HUES6 (cell line): ENCODE measurements at regions not wholly inside any gene's neighbourhood (a gene's known extent, or its start where the extent isn't known, plus 50 kb on each side); places are given as distances from the start of the nearest gene placed in this dataset.

Experiments used
- H3K27ac ChIP-seq: 2 replicates; pipeline ENCODE4 v1.7.0; 2013; ENCODE audit warnings: low read depth, mild to moderate bottlenecking, low read length, inconsistent platforms
- H3K27me3 ChIP-seq: 2 replicates; pipeline ENCODE4 v1.6.1; 2013; ENCODE audit warnings: low read length; ENCODE audit not compliant: control insufficient read depth, insufficient read depth
- H3K36me3 ChIP-seq: 2 replicates; pipeline ENCODE4 v1.6.1; 2013; ENCODE audit warnings: low read length; ENCODE audit not compliant: control insufficient read depth, insufficient read depth
- H3K4me1 ChIP-seq: 2 replicates; pipeline ENCODE4 v1.6.1; 2013; ENCODE audit warnings: low read length; ENCODE audit not compliant: control insufficient read depth, insufficient read depth
- H3K4me3 ChIP-seq: 2 replicates; pipeline ENCODE4 v1.5.1; 2013; ENCODE audit warnings: low read depth, low read length
- H3K9ac ChIP-seq: one replicate; pipeline ENCODE4 v1.6.1; 2013; ENCODE audit warnings: mild to moderate bottlenecking, low read length
- H3K9me3 ChIP-seq: 2 replicates; pipeline ENCODE4 v1.6.1; 2013; ENCODE audit warnings: low read depth, low read length; ENCODE audit not compliant: control insufficient read depth, insufficient read depth

DNA sequence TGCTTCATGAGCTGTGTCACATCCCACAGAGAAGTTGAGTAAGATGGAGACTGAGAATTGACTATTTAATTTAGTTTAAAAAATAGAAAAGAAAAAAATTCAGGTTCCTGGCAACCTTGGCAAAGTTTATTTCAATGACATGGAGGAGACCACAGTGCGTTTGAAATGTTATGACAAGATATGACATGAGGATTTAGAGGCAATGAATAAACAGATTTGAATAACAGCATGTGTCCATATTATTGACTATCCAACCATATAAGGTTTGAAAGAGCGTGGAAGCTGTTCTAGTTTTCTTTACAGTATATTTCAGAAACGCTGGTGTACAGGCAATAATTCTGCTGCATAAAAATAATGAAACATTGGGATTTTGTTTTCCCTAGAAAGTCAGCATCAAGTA, 303.9 kb downstream of the SMOC2 start:
- Histone ChIP-seq H3K27ac (no peak overlapping the region), H3K36me3 (no peaks in the 10 kb centered on the region), H3K9ac (no peak overlapping the region), H3K4me1 (no peaks in the 10 kb centered on the region), H3K27me3 (no peaks in the 10 kb centered on the region), H3K9me3 (no peaks in the 10 kb centered on the region), H3K4me3 (no peak overlapping the region)

GRCh38 chr6:168741942-168742782, 301.2 kb downstream of the SMOC2 start:
- Histone ChIP-seq H3K27me3 (no peaks in the 10 kb centered on the region), H3K4me3 (no peak overlapping the region), H3K27ac (no peak overlapping the region), H3K9me3 (peaks cover 6% of the 10 kb centered on the region; the same call in 1 of the 2 replicates), H3K4me1 (no peaks in the 10 kb centered on the region), H3K9ac (no peak overlapping the region), H3K36me3 (no peaks in the 10 kb centered on the region)

GRCh38 chr6:168741305-168741704, 300.3 kb downstream of the SMOC2 start:
- Histone ChIP-seq H3K4me3 (no peak overlapping the region), H3K9ac (no peak overlapping the region), H3K9me3 (peaks cover 8% of the 10 kb centered on the region; the same call in 1 of the 2 replicates), H3K4me1 (no peaks in the 10 kb centered on the region), H3K27ac (no peak overlapping the region), H3K27me3 (no peaks in the 10 kb centered on the region), H3K36me3 (no peaks in the 10 kb centered on the region)

- no peaks in the 10 kb centered on the region for H3K4me1 ChIP-seq
- no peak overlapping the region for H3K27ac ChIP-seq
- no peaks in the 10 kb centered on the region for H3K27me3 ChIP-seq
- no peak overlapping the region for H3K9ac ChIP-seq
- H3K36me3 ChIP-seq: no peaks in the 10 kb centered on the region
- H3K9me3 ChIP-seq: peaks cover 8% of the 10 kb centered on the region; the same call in 1 of the 2 replicates
- H3K4me3 ChIP-seq: no peak overlapping the region
Observed at GRCh38 chr6:168739381-168739780, 298.4 kb downstream of the SMOC2 start.

DNA sequence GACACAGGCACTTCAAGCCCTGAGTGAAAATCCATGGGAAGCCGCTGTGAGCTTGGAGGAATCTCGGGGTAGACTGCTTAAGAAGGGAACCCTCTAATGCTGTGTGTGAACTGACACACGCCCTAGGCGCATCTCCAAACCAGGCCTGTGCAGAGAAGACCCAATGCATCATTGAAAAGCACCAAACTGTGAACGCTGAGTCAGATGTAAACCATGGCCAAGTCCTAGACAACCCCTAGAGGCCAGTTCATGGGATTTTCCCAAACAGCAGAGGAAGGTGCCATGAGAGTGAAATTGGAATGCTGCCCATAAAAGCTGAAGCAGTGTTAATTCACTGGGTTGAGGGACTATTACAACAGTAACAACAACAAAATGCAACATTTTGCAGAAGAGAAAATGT, 296.5 kb downstream of the SMOC2 start:
- Histone ChIP-seq H3K4me3 (no peak overlapping the region), H3K9ac (no peak overlapping the region), H3K27ac (no peak overlapping the region), H3K36me3 (no peaks in the 10 kb centered on the region), H3K27me3 (no peaks in the 10 kb centered on the region), H3K4me1 (no peaks in the 10 kb centered on the region), H3K9me3 (peaks cover 8% of the 10 kb centered on the region; the same call in 1 of the 2 replicates)

GRCh38 chr6:168737014-168737413, 296.0 kb downstream of the SMOC2 start:
- peaks cover 8% of the 10 kb centered on the region; the same call in 1 of the 2 replicates for H3K9me3 ChIP-seq
- H3K27me3 ChIP-seq: no peaks in the 10 kb centered on the region
- H3K27ac ChIP-seq: no peak overlapping the region
- H3K36me3 ChIP-seq: no peaks in the 10 kb centered on the region
- H3K4me1 ChIP-seq: no peaks in the 10 kb centered on the region
- H3K9ac ChIP-seq: no peak overlapping the region
- H3K4me3 ChIP-seq: no peak overlapping the region

DNA sequence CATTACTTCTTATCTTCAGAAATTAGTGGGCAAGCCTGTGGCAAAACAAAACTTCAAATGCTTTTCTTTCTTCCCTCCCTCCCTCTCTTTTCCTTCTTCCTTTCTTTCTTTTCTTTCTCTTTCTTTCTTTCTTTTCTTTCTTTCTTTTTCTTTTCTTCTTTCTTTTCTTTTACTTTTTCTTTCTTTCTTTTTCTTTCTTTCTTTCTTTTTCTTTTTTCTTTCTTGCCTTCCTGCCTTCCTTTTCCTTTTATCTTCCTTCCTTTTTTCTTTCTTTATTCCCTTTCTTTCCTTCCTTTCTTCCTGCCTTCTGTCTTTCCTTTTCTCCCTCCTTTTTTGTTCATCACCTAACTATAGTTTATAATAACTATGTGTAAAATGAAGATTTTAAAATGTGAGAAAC, 295.1 kb downstream of the SMOC2 start:
- H3K36me3 ChIP-seq: no peaks in the 10 kb centered on the region
- H3K9me3 ChIP-seq: peaks cover 11% of the 10 kb centered on the region; the same call in 1 of the 2 replicates
- no peaks in the 10 kb centered on the region for H3K27me3 ChIP-seq
- no peak overlapping the region for H3K9ac ChIP-seq
- H3K4me1 ChIP-seq: no peaks in the 10 kb centered on the region
- no peak overlapping the region for H3K27ac ChIP-seq
- no peak overlapping the region for H3K4me3 ChIP-seq

- H3K4me3 ChIP-seq: no peak overlapping the region
- no peak overlapping the region for H3K27ac ChIP-seq
- H3K9me3 ChIP-seq: peaks cover 11% of the 10 kb centered on the region; the same call in 1 of the 2 replicates
- no peaks in the 10 kb centered on the region for H3K27me3 ChIP-seq
- no peak overlapping the region for H3K9ac ChIP-seq
- no peaks in the 10 kb centered on the region for H3K4me1 ChIP-seq
- H3K36me3 ChIP-seq: no peaks in the 10 kb centered on the region
Observed at GRCh38 chr6:168735268-168735949, 294.4 kb downstream of the SMOC2 start.

GRCh38 chr6:168734523-168734922, 293.5 kb downstream of the SMOC2 start:
- H3K9me3 ChIP-seq: peaks cover 11% of the 10 kb centered on the region; the same call in 1 of the 2 replicates
- no peak overlapping the region for H3K9ac ChIP-seq
- no peak overlapping the region for H3K27ac ChIP-seq
- no peaks in the 10 kb centered on the region for H3K36me3 ChIP-seq
- no peaks in the 10 kb centered on the region for H3K27me3 ChIP-seq
- H3K4me3 ChIP-seq: no peak overlapping the region
- no peaks in the 10 kb centered on the region for H3K4me1 ChIP-seq

- Histone ChIP-seq H3K27ac (no peak overlapping the region), H3K9me3 (peaks cover 13% of the 10 kb centered on the region), H3K9ac (no peak overlapping the region), H3K36me3 (no peaks in the 10 kb centered on the region), H3K4me1 (no peaks in the 10 kb centered on the region), H3K27me3 (no peaks in the 10 kb centered on the region), H3K4me3 (no peak overlapping the region)
Observed at GRCh38 chr6:168732676-168733075, 291.7 kb downstream of the SMOC2 start.
